Left lung (tissue), 4 donors: ENCODE measurements at regions not wholly inside any gene's neighbourhood (a gene's known extent, or its start where the extent isn't known, plus 50 kb on each side); places are given as distances from the start of the nearest gene placed in this dataset.

ENCODE experiments used
- ATAC-seq: fragments of 200-7000 bp; cut with Tn5 transposase; one replicate; pipeline ENCODE4 v1.9.1; 2020; ENCODE audit warnings: moderate library complexity
- DNase-seq, 4 donors: peaks; one replicate each; pipeline ENCODE4 v3.0.0-alpha.2; 2013 to 2020
- H3K27ac ChIP-seq, 2 donors: fragments of 200-600 bp; sonication (generic) in 1 of 2; one replicate each; pipeline versions ENCODE4 v1.5.0 to v1.8.0; 2020 to 2021
- H3K27me3 ChIP-seq, 2 donors: fragments of 200-600 bp; sonication (generic) in 1 of 2; one replicate each; pipeline versions ENCODE4 v1.5.0 to v1.8.0; 2020 to 2021
- H3K36me3 ChIP-seq, 2 donors: fragments of 200-600 bp; sonication (generic) in 1 of 2; one replicate each; pipeline versions ENCODE4 v1.5.0 to v1.8.0; 2020 to 2021
- H3K4me1 ChIP-seq, 2 donors: fragments of 200-600 bp; one replicate each; pipeline ENCODE4 v1.8.0; 2021
- H3K4me3 ChIP-seq, 2 donors: fragments of 200-600 bp; sonication (generic) in 1 of 2; one replicate each; pipeline versions ENCODE4 v1.5.0 to v1.8.0; 2020 to 2021; ENCODE audit warnings: mild to moderate bottlenecking in 1 of 2
- H3K9me3 ChIP-seq, 2 donors: fragments of 200-600 bp; sonication (generic) in 1 of 2; one replicate each; pipeline versions ENCODE4 v1.5.0 to v1.8.0; 2020 to 2021
- CTCF ChIP-seq, 2 donors: fragments of 200-600 bp; sonication (generic) in 1 of 2; IDR thresholded peaks; one replicate each; pipeline versions ENCODE4 v1.5.0 to v1.8.0; 2021; ENCODE audit warnings: antibody characterized with exemption in 2 of 2
- intact Hi-C, 2 donors: fragments of 100-400 bp; cut with DNase I; formaldehyde crosslinking; loops; one replicate each; pipeline versions ENCODE4 v1.11.2 to v1.14.2; 2022
- donor health status: DM: no; HTN: yes; CAD: no.
- donor health status: DM: no; HTN: no; CAD: no.

- no peak overlapping the region for H3K27ac ChIP-seq
- DNase-seq (no peak), ATAC-seq (no peak)
- TF ChIP-seq CTCF (IDR thresholded peaks at IDR 0.05) = no peak
- intact Hi-C loops = no loop called here
- H3K36me3 ChIP-seq = no peaks in the 10 kb centered on the region
- H3K4me3 ChIP-seq = no peak overlapping the region
- H3K4me1 ChIP-seq = no peaks in the 10 kb centered on the region
- no peaks in the 10 kb centered on the region for H3K27me3 ChIP-seq
- no peaks in the 10 kb centered on the region for H3K9me3 ChIP-seq
Measured at GRCh38 chr10:90047243-90047729, 345.9 kb downstream of the KIF20B start.

- Histone ChIP-seq H3K4me1 (no peaks in the 10 kb centered on the region), H3K27me3 (no peaks in the 10 kb centered on the region), H3K4me3 (no peak overlapping the region), H3K27ac (no peak overlapping the region), H3K36me3 (no peaks in the 10 kb centered on the region), H3K9me3 (no peaks in the 10 kb centered on the region)
- DNase-seq (no peak), ATAC-seq (peak; percentile 47)
- TF ChIP-seq CTCF (IDR thresholded peaks at IDR 0.05) = no peak
- intact Hi-C loops = no loop called here
Measured at GRCh38 chr10:90051053-90051452, 349.7 kb downstream of the KIF20B start.

- peak in 2 of 4 donors; percentile 1 to 55 for DNase-seq
- ATAC-seq = peak; percentile 95
Measured at GRCh38 chr10:90051474-90051873, 350.1 kb downstream of the KIF20B start.

GRCh38 chr10:90062786-90063185 is 361.4 kb downstream of the KIF20B start:
- TF ChIP-seq CTCF (IDR thresholded peaks at IDR 0.05) = no peak
- intact Hi-C loops = no loop called here
- Histone ChIP-seq H3K27me3 (no peaks in the 10 kb centered on the region), H3K4me3 (no peak overlapping the region), H3K9me3 (no peaks in the 10 kb centered on the region), H3K4me1 (no peaks in the 10 kb centered on the region), H3K36me3 (no peaks in the 10 kb centered on the region), H3K27ac (no peak overlapping the region)
- DNase-seq (no peak), ATAC-seq (no peak)

More at GRCh38 chr10:90051474-90051873, 350.1 kb downstream of the KIF20B start:
- Histone ChIP-seq H3K9me3 (no peaks in the 10 kb centered on the region), H3K36me3 (no peaks in the 10 kb centered on the region), H3K4me1 (no peaks in the 10 kb centered on the region), H3K4me3 (no peak overlapping the region), H3K27me3 (no peaks in the 10 kb centered on the region), H3K27ac (no peak overlapping the region)
- intact Hi-C loops = no loop called here
- no peak for TF ChIP-seq CTCF (IDR thresholded peaks at IDR 0.05)

GRCh38 chr10:90064295-90064694 is 362.9 kb downstream of the KIF20B start:
- H3K9me3 ChIP-seq = no peaks in the 10 kb centered on the region
- no peak for TF ChIP-seq CTCF (IDR thresholded peaks at IDR 0.05)
- no peak overlapping the region for H3K4me3 ChIP-seq
- H3K27ac ChIP-seq = no peak overlapping the region
- H3K36me3 ChIP-seq = no peaks in the 10 kb centered on the region
- intact Hi-C loops = no loop called here
- ATAC-seq (no peak), DNase-seq (no peak)
- no peaks in the 10 kb centered on the region for H3K4me1 ChIP-seq
- no peaks in the 10 kb centered on the region for H3K27me3 ChIP-seq
